ENCODE measurements at regions not wholly inside any gene's neighbourhood (a gene's known extent, or its start where the extent isn't known, plus 50 kb on each side); places are given as distances from the start of the nearest gene placed in this dataset.

DNA sequence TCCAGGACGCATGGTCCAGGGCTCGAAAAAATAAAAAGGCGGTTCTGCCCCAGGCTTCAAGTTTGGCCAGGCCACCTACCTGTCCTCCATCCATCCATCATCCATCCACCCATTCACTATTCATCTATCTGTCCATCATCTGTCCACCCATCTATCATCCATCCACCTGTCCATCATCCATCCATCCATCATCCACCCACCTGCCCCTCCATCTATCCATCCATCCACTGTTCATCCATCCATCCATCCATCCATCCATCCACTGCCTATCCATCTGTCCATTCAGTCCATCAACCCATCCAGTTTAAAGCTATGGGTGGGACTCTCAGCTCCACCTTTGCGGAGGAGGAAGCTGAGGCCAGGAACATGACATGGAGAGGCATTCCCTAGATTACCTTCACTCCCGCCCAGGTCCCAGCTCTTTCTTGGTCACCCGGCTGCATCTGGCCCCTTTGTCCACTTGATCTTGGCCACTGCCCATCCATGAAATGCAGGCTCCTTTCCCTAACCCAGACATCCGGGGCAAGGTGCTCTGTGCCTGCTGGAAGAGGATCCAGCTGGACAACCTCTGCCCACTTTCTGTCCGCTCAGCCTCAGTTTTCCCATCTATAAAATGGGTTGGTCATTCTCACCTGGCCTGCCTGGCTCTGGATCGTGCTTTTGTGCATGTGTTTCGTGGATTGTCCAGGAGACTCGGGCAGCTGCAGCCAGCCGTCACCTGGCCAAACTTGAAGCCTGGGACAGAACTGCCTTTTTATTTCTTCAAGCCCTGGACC is 236.0 kb upstream of the CIBAR2 start:
- TF ChIP-seq, protein P1, sequence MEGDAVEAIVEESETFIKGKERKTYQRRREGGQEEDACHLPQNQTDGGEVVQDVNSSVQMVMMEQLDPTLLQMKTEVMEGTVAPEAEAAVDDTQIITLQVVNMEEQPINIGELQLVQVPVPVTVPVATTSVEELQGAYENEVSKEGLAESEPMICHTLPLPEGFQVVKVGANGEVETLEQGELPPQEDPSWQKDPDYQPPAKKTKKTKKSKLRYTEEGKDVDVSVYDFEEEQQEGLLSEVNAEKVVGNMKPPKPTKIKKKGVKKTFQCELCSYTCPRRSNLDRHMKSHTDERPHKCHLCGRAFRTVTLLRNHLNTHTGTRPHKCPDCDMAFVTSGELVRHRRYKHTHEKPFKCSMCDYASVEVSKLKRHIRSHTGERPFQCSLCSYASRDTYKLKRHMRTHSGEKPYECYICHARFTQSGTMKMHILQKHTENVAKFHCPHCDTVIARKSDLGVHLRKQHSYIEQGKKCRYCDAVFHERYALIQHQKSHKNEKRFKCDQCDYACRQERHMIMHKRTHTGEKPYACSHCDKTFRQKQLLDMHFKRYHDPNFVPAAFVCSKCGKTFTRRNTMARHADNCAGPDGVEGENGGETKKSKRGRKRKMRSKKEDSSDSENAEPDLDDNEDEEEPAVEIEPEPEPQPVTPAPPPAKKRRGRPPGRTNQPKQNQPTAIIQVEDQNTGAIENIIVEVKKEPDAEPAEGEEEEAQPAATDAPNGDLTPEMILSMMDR (IDR thresholded peaks at IDR 0.05) = no peak
- no peak for TF ChIP-seq POLR2A (IDR thresholded peaks at IDR 0.05)

Measured in lower leg skin (tissue), 3 donors.